Ishikawa (cell line): ENCODE measurements at regions not wholly inside any gene's neighbourhood (a gene's known extent, or its start where the extent isn't known, plus 50 kb on each side); places are given as distances from the start of the nearest gene placed in this dataset.

Experiments
- CEBPB ChIP-seq: IDR thresholded peaks from 2 replicates; pipeline ENCODE4 v1.6.1; 2012
- EGR1 ChIP-seq: IDR thresholded peaks from 2 replicates; pipeline ENCODE4 v1.6.1; 2012
- EP300 ChIP-seq: IDR thresholded peaks from 2 replicates; pipeline ENCODE4 v1.6.1; 2012; ENCODE audit warnings: borderline replicate concordance
- TAF1 ChIP-seq: IDR thresholded peaks from 2 replicates; pipeline ENCODE4 v1.6.1; 2012; ENCODE audit warnings: low read depth, mild to moderate bottlenecking
- TEAD4 ChIP-seq: IDR thresholded peaks from 2 replicates; pipeline ENCODE4 v1.6.1; 2012
- USF1 ChIP-seq: IDR thresholded peaks from 2 replicates; pipeline ENCODE4 v1.6.1; 2012

- TF ChIP-seq TAF1 (no peak), USF1 (no peak), EGR1 (no peak), EP300 (no peak), CEBPB (no peak), TEAD4 (no peak)
These were observed 75.3 kb upstream of the IL6 start for GRCh38 chr7:22651534-22652243.
